GM12891 (cell line): ENCODE measurements at regions not wholly inside any gene's neighbourhood (a gene's known extent, or its start where the extent isn't known, plus 50 kb on each side); places are given as distances from the start of the nearest gene placed in this dataset.

Experiments
- DNase-seq: peaks from one replicate; pipeline ENCODE4 v3.0.0; 2011; ENCODE audit warnings: low spot score; ENCODE audit not compliant: insufficient read length
- FAIRE-seq: peaks from 2 replicates; lab custom pipeline; 2011; peaks lifted over from hg19 to GRCh38; lab: Jason Lieb, UNC
- PAX5 ChIP-seq: IDR thresholded peaks from 2 replicates; pipeline ENCODE4 v1.6.1; 2011; ENCODE audit warnings: low read length, moderate library complexity, mild to moderate bottlenecking; ENCODE audit not compliant: insufficient read depth, severe bottlenecking
- POLR2A ChIP-seq: IDR thresholded peaks from 2 replicates; pipeline ENCODE4 v1.6.1; 2011; ENCODE audit warnings: low read depth, low read length, control low read depth
- POLR2AphosphoS5 ChIP-seq: IDR thresholded peaks from 2 replicates; pipeline ENCODE4 v1.6.1; 2011; ENCODE audit warnings: low read depth, low read length, control low read depth
- POU2F2 ChIP-seq: IDR thresholded peaks from 2 replicates; pipeline ENCODE4 v1.6.1; 2011; ENCODE audit warnings: low read depth, mild to moderate bottlenecking, control low read depth, low read length, moderate library complexity
- SPI1 ChIP-seq: IDR thresholded peaks from 2 replicates; pipeline ENCODE4 v1.6.1; 2011; ENCODE audit warnings: low read depth, low read length, control low read depth
- TAF1 ChIP-seq: IDR thresholded peaks from 2 replicates; pipeline ENCODE4 v1.6.1; 2011; ENCODE audit warnings: low read depth, low read length, control low read depth

DNA sequence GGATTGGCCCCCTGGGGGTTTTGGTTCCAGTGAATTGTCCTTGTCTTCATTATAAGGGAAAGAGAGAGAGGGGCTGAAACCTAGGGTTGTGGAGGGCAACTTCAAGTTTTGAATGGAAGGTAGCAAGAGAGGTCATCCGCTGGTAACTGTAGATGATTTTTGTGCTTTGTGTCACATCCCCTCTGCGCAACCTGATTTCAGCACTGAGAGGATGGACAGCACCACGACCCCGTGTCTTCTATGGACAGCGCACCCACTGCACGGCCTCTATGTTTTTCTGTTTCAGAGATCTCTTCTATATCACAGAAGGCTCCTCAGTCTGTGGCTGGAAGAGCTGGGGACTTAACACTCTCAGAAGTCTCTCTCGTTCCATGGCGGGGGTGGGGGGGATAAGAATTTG, 127.0 kb upstream of the RPH3A start:
- TF ChIP-seq POU2F2: no peak
- TF ChIP-seq POLR2AphosphoS5: no peak
- DNase-seq (no peak), FAIRE-seq (no peak)

GRCh38 chr12:112665958-112666357, 125.6 kb upstream of the RPH3A start:
- DNase-seq: no peak
- no peak for TF ChIP-seq TAF1
- no peak for TF ChIP-seq PAX5
- TF ChIP-seq POLR2A: no peak
- TF ChIP-seq POU2F2: no peak
- no peak for TF ChIP-seq POLR2AphosphoS5
- no peak for TF ChIP-seq SPI1
- FAIRE-seq: no peak

GRCh38 chr12:112671564-112671963, 120.0 kb upstream of the RPH3A start:
- DNase-seq (no peak), FAIRE-seq (no peak)
- no peak for TF ChIP-seq POLR2A
- no peak for TF ChIP-seq SPI1
- TF ChIP-seq TAF1: no peak
- no peak for TF ChIP-seq PAX5
- TF ChIP-seq POU2F2: no peak
- TF ChIP-seq POLR2AphosphoS5: no peak

DNA sequence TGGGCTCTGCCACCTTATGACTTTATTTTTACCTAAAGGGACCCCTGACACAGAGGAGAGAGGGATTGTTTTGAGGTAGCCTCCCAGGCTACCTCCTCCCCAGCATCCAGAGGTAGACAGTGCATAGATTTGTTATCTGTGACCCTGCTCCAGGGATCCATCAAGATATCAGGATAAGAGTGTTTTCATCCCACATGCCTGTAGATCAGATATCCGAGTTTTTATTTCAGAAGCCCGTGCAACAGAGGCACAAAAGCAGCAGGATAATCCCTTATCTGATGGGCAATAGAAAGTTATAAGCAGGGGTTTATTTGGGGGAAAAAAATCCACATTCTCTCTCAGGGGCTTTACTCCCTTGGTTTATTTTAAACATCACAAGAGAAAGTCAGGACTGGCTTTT, 117.0 kb upstream of the RPH3A start:
- TF ChIP-seq SPI1 (no peak), POLR2AphosphoS5 (no peak), PAX5 (no peak), POU2F2 (no peak), POLR2A (no peak), TAF1 (no peak)
- FAIRE-seq (no peak), DNase-seq (no peak)

GRCh38 chr12:112676507-112676906, 115.0 kb upstream of the RPH3A start:
- no peak for TF ChIP-seq PAX5
- no peak for TF ChIP-seq POU2F2
- no peak for TF ChIP-seq SPI1
- TF ChIP-seq TAF1: no peak
- no peak for TF ChIP-seq POLR2AphosphoS5
- TF ChIP-seq POLR2A: no peak
- FAIRE-seq (no peak), DNase-seq (no peak)

DNA sequence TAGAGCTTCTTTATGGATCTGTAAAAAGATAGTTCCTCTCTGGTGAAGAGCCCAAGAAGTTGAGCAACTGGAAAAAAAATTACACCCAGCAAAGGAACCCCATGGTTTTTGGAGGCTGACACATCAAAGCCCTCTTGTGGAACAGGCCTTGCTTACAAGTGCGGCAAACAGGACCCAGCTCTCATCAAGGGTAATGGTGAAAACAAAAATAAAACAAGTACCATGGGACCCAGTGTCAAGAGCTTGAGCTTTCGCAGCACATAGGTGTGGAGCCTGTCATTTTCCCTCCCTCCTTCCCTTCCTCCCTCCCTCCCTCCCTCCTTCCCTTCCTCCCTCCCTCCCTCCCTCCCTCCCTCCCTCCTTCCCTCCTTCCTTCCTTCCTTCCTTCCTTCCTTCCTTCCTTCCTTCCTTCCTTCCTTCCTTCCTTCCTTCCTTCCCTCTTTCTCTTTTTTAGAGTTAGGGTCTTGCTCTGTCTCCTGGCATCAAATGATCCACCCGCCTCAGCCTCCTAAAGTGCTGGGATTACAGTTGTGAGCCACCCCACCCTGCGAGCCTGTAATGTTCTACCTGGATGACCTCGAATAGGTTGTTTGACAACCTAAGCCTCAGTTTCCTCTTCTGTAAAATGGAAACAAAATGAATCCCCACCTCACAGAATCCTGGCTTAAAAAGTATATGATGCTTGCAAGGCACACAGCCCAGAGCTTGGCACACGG, 114.3 kb upstream of the RPH3A start:
- FAIRE-seq (no peak), DNase-seq (no peak)
- TF ChIP-seq POU2F2: no peak
- TF ChIP-seq SPI1: no peak
- no peak for TF ChIP-seq POLR2AphosphoS5
- TF ChIP-seq PAX5: no peak
- TF ChIP-seq POLR2A: no peak
- no peak for TF ChIP-seq TAF1

DNA sequence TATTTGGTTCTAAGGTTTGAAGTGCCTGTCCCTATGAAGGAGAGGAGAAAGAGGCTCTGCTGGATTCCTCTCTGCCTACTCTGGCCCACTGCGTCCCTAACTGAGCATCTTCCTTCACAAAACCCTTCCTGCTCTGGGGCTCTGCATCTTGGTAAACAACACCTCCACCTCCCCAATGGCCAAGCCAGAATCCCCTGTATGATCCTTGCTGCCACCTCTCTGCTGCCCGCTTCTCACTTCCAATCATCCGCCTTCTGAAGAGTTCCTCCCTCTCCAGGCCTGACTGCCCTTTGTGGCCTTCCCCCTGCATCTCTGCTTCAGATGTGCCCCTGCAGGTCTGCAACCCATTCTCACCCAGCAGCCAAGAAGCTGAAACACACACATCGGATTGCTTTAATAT, 110.6 kb upstream of the RPH3A start:
- no peak for TF ChIP-seq SPI1
- no peak for TF ChIP-seq POLR2AphosphoS5
- no peak for TF ChIP-seq PAX5
- no peak for TF ChIP-seq POU2F2
- TF ChIP-seq TAF1: no peak
- no peak for FAIRE-seq
- DNase-seq: no peak

GRCh38 chr12:112682586-112682985, 109.0 kb upstream of the RPH3A start:
- TF ChIP-seq PAX5 (no peak), SPI1 (no peak), TAF1 (no peak), POU2F2 (no peak), POLR2AphosphoS5 (no peak)
- FAIRE-seq: no peak
- DNase-seq: no peak

- DNase-seq: no peak
- TF ChIP-seq POLR2AphosphoS5 (no peak), TAF1 (no peak), PAX5 (no peak), POU2F2 (no peak), SPI1 (no peak), POLR2A (no peak)
- FAIRE-seq: no peak
Measured at GRCh38 chr12:112684742-112685141, 106.8 kb upstream of the RPH3A start.

GRCh38 chr12:112685321-112685720, 106.2 kb upstream of the RPH3A start:
- TF ChIP-seq POLR2A (no peak), PAX5 (no peak), POLR2AphosphoS5 (no peak), POU2F2 (no peak), TAF1 (no peak), SPI1 (no peak)
- FAIRE-seq: no peak
- no peak for DNase-seq

- FAIRE-seq (no peak), DNase-seq (no peak)
- TF ChIP-seq POLR2AphosphoS5 (no peak), PAX5 (no peak), POLR2A (no peak), SPI1 (no peak)
Measured at GRCh38 chr12:112686373-112686772, 105.2 kb upstream of the RPH3A start.
